Muscle of back (tissue), 3 donors: ENCODE measurements at regions not wholly inside any gene's neighbourhood (a gene's known extent, or its start where the extent isn't known, plus 50 kb on each side); places are given as distances from the start of the nearest gene placed in this dataset.
A peak's percentile ranks its signal among the peaks of the same experiment; 100 is the strongest.
"Not testable (repeated sequence)": the region's sequence is repeated elsewhere in the genome, so short reads cannot be mapped to it uniquely, and the experiment has no call there.

Experiments used
- DNase-seq, 3 donors: peaks; one replicate each; pipeline versions ENCODE4 v3.0.0 to v3.0.0-alpha.2; 2013

GRCh38 chr1:65584399-65584798 is 163.9 kb downstream of the LEPR start:
- DNase-seq = no peak

- no peak for DNase-seq
Observed at GRCh38 chr1:65590279-65590678, 169.8 kb downstream of the LEPR start.

- DNase-seq = no peak
Observed at GRCh38 chr1:65593516-65593915, 173.0 kb downstream of the LEPR start.

GRCh38 chr1:65595724-65596123 is 175.3 kb downstream of the LEPR start:
- no peak for DNase-seq

GRCh38 chr1:65596768-65597167 is 176.3 kb downstream of the LEPR start:
- no peak for DNase-seq

GRCh38 chr1:65605621-65606020 is 185.2 kb downstream of the LEPR start:
- no peak for DNase-seq

- DNase-seq = no peak
Observed at GRCh38 chr1:65606426-65606825, 186.0 kb downstream of the LEPR start.

- DNase-seq = no peak
Observed at GRCh38 chr1:65613884-65614283, 178.8 kb upstream of the PDE4B start.

- DNase-seq = no peak
Observed at GRCh38 chr1:65615859-65616258, 176.8 kb upstream of the PDE4B start.

- DNase-seq = not testable (repeated sequence)
Observed at GRCh38 chr1:65621721-65622120, 171.0 kb upstream of the PDE4B start.

GRCh38 chr1:65623895-65624294 is 168.8 kb upstream of the PDE4B start:
- peak in 1 of 3 donors; percentile 6 for DNase-seq

GRCh38 chr1:65625528-65625927 is 167.2 kb upstream of the PDE4B start:
- no peak for DNase-seq

GRCh38 chr1:65626003-65626402 is 166.7 kb upstream of the PDE4B start:
- DNase-seq = no peak

GRCh38 chr1:65629788-65630187 is 162.9 kb upstream of the PDE4B start:
- no peak for DNase-seq

- DNase-seq = no peak
Observed at GRCh38 chr1:65630855-65631254, 161.8 kb upstream of the PDE4B start.

- DNase-seq = no peak
Observed at GRCh38 chr1:65632235-65632634, 160.5 kb upstream of the PDE4B start.

GRCh38 chr1:65640046-65640445 is 152.6 kb upstream of the PDE4B start:
- DNase-seq = no peak

- not testable (repeated sequence) for DNase-seq
Observed at GRCh38 chr1:65649185-65649584, 143.5 kb upstream of the PDE4B start.

- no peak for DNase-seq
Observed at GRCh38 chr1:65650682-65651081, 142.0 kb upstream of the PDE4B start.

GRCh38 chr1:65654526-65654925 is 138.2 kb upstream of the PDE4B start:
- DNase-seq = not testable (repeated sequence)

GRCh38 chr1:65657609-65658008 is 135.1 kb upstream of the PDE4B start:
- DNase-seq = not testable (repeated sequence)

- no peak for DNase-seq
Observed at GRCh38 chr1:65658122-65658521, 134.6 kb upstream of the PDE4B start.

- DNase-seq = no peak
Observed at GRCh38 chr1:65668368-65668767, 124.3 kb upstream of the PDE4B start.

GRCh38 chr1:65670518-65670917 is 122.2 kb upstream of the PDE4B start:
- DNase-seq = no peak

GRCh38 chr1:65674522-65674921 is 118.2 kb upstream of the PDE4B start:
- no peak for DNase-seq
